ENCODE measurements at regions not wholly inside any gene's neighbourhood (a gene's known extent, or its start where the extent isn't known, plus 50 kb on each side); places are given as distances from the start of the nearest gene placed in this dataset.

DNA sequence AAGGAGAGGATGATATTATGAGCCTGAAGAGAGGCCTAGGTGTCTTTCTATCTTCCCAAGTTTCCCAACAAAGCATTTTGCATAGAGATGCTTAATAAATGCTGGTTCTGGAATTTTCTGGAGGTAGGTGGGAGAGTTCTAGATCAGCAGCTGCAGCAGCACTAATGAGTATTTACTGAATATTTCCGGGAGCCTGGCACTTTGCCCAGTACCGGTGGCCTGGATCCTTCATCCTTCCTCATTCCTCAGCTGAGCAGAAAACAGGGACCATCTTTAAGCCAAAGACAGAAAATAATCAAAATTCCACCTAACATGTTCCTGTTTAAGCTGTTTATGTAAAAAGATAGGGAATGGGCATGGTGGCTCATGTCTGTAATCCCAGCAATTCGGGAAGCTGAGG, 813.2 kb upstream of the AUTS2 start:
- TF ChIP-seq EZH2phosphoT487 (IDR thresholded peaks at IDR 0.05; ENCODE audit: borderline replicate concordance, low read length), result no peak
- TF ChIP-seq, protein P1, sequence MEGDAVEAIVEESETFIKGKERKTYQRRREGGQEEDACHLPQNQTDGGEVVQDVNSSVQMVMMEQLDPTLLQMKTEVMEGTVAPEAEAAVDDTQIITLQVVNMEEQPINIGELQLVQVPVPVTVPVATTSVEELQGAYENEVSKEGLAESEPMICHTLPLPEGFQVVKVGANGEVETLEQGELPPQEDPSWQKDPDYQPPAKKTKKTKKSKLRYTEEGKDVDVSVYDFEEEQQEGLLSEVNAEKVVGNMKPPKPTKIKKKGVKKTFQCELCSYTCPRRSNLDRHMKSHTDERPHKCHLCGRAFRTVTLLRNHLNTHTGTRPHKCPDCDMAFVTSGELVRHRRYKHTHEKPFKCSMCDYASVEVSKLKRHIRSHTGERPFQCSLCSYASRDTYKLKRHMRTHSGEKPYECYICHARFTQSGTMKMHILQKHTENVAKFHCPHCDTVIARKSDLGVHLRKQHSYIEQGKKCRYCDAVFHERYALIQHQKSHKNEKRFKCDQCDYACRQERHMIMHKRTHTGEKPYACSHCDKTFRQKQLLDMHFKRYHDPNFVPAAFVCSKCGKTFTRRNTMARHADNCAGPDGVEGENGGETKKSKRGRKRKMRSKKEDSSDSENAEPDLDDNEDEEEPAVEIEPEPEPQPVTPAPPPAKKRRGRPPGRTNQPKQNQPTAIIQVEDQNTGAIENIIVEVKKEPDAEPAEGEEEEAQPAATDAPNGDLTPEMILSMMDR (IDR thresholded peaks at IDR 0.05; ENCODE audit: low read depth, low read length, poor library complexity, severe bottlenecking), result no peak

Measured in DOHH2 (cell line).